Fibroblast of the aortic adventitia (primary cell): ENCODE measurements at regions not wholly inside any gene's neighbourhood (a gene's known extent, or its start where the extent isn't known, plus 50 kb on each side); places are given as distances from the start of the nearest gene placed in this dataset. TPM values are rescaled to one million over a fixed set of nuclear protein-coding genes. Genes with fewer than 3 reads are reported as not detected.

Experiments used
- DNase-seq: peaks from one replicate; pipeline ENCODE4 v3.0.0-alpha.2; 2010; ENCODE audit warnings: low read depth
- H3K4me3 ChIP-seq: 2 replicates; pipeline ENCODE4 v1.5.1; 2011; ENCODE audit warnings: low read depth, mild to moderate bottlenecking, control low read depth, low read length, moderate library complexity
- CTCF ChIP-seq: IDR thresholded peaks from 2 replicates; pipeline ENCODE4 v1.5.1; 2011; ENCODE audit warnings: mild to moderate bottlenecking, low read length, control low read depth, inconsistent platforms; ENCODE audit not compliant: insufficient read depth
- small RNA-seq: library from RNA; depleted of rRNA; stranded (forward); fragments of <200 nt; gene quantifications from one replicate; pipeline ENCODE3, GENCODE V24; 2012

GRCh38 chr7:131272086-131272485 lies 55.6 kb upstream of the MKLN1 start:
- DNase-seq: no peak
- H3K4me3 ChIP-seq: no peak overlapping the region
- no peak for TF ChIP-seq CTCF

DNA sequence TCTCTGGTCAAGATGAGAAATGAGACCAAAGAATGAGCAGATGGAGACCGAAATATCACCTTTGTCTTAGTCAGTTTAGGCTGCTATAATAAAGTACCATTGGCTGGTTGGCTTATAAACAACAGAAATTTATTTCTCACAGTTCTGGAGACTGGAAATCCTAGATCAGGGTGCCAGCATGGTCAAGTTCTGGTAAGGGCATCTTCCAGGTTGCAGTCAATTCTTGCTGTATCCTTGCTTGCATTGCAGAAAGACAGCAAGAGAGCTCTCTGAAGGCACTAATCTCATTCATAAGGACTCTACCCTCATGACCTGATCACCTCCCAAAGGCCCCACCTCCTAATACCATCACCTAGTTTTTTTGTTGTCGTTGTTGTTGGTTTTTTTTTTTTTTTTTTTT lies 52.7 kb upstream of the MKLN1 start:
- TF ChIP-seq CTCF: no peak
- no peak for DNase-seq

GRCh38 chr7:131276190-131276589 lies 51.5 kb upstream of the MKLN1 start:
- H3K4me3 ChIP-seq: no peak overlapping the region
- no peak for DNase-seq
- no peak for TF ChIP-seq CTCF

More for the DNA sequence above, 52.7 kb upstream of the MKLN1 start:
- no peak overlapping the region for H3K4me3 ChIP-seq

GRCh38 chr7:131276748-131277147 lies 50.9 kb upstream of the MKLN1 start:
- H3K4me3 ChIP-seq: no peak overlapping the region
- DNase-seq: no peak

More at GRCh38 chr7:131276748-131277147, 50.9 kb upstream of the MKLN1 start:
- TF ChIP-seq CTCF: no peak

Small RNAs in the stretch of these regions (small RNA-seq; reads per million reads assigned to genes)
- not detected for gene AC016831.3
- gene RNU6-1010P: not detected
